RWPE2 (cell line): ENCODE measurements at regions not wholly inside any gene's neighbourhood (a gene's known extent, or its start where the extent isn't known, plus 50 kb on each side); places are given as distances from the start of the nearest gene placed in this dataset.

Experiments used
- ATAC-seq: fragments of 200-7000 bp; cut with Tn5 transposase; 3 replicates; pipeline ENCODE4 v1.9.1; 2021; ENCODE audit warnings: low read depth
- DNase-seq: peaks from one replicate; pipeline ENCODE4 v3.0.0-alpha.2; 2020; ENCODE audit warnings: low spot score
- H3K27ac ChIP-seq: fragments of 450-650 bp; 2 replicates; pipeline ENCODE4 v1.5.1; 2017; ENCODE audit warnings: mild to moderate bottlenecking; ENCODE audit not compliant: poor library complexity, severe bottlenecking
- H3K27me3 ChIP-seq: fragments of 250-450 bp; sonication (Bioruptor Pico); 2 replicates; pipeline ENCODE4 v1.5.1; 2021; ENCODE audit warnings: mild to moderate bottlenecking, moderate library complexity; ENCODE audit not compliant: insufficient read depth, poor library complexity, severe bottlenecking
- H3K36me3 ChIP-seq: fragments of 250-450 bp; sonication (Bioruptor Pico); 2 replicates; pipeline ENCODE4 v1.5.1; 2020; ENCODE audit warnings: low read depth, mild to moderate bottlenecking, moderate library complexity
- H3K4me1 ChIP-seq: fragments of 250-450 bp; sonication (Bioruptor Pico); 2 replicates; pipeline ENCODE4 v1.5.1; 2021; ENCODE audit warnings: mild to moderate bottlenecking, moderate library complexity; ENCODE audit not compliant: insufficient read depth, poor library complexity, severe bottlenecking
- H3K4me3 ChIP-seq: fragments of 250-450 bp; sonication (Bioruptor Pico); 2 replicates; pipeline ENCODE4 v1.5.1; 2021; ENCODE audit warnings: mild to moderate bottlenecking, moderate library complexity; ENCODE audit not compliant: severe bottlenecking
- H3K9me3 ChIP-seq: fragments of 250-450 bp; sonication (Bioruptor Pico); 2 replicates; pipeline ENCODE4 v1.5.1; 2021; ENCODE audit warnings: mild to moderate bottlenecking, moderate library complexity; ENCODE audit not compliant: severe bottlenecking
- CTCF ChIP-seq: fragments of 450-650 bp; IDR thresholded peaks from one replicate; pipeline ENCODE4 v1.5.1; 2017; ENCODE audit warnings: mild to moderate bottlenecking, moderate library complexity; ENCODE audit not compliant: poor library complexity, severe bottlenecking

GRCh38 chr7:19336836-19337383 lies 191.7 kb upstream of the FERD3L start:
- DNase-seq (no peak), ATAC-seq (no peak)
- H3K27ac ChIP-seq, result no peak overlapping the region
- H3K9me3 ChIP-seq, result no peaks in the 10 kb centered on the region
- no peaks in the 10 kb centered on the region for H3K27me3 ChIP-seq
- H3K4me3 ChIP-seq, result no peak overlapping the region
- H3K4me1 ChIP-seq, result no peaks in the 10 kb centered on the region
- no peak for TF ChIP-seq CTCF
- H3K36me3 ChIP-seq, result no peaks in the 10 kb centered on the region

GRCh38 chr7:19333706-19334105 lies 188.5 kb upstream of the FERD3L start:
- no peaks in the 10 kb centered on the region for H3K36me3 ChIP-seq
- no peak for TF ChIP-seq CTCF
- ATAC-seq (no peak), DNase-seq (no peak)
- H3K4me3 ChIP-seq, result no peak overlapping the region
- H3K4me1 ChIP-seq, result no peaks in the 10 kb centered on the region
- H3K27me3 ChIP-seq, result no peaks in the 10 kb centered on the region
- no peaks in the 10 kb centered on the region for H3K9me3 ChIP-seq
- H3K27ac ChIP-seq, result no peak overlapping the region

GRCh38 chr7:19327018-19327417 lies 181.8 kb upstream of the FERD3L start:
- no peak for TF ChIP-seq CTCF
- H3K4me1 ChIP-seq, result no peaks in the 10 kb centered on the region
- ATAC-seq (no peak), DNase-seq (no peak)
- H3K4me3 ChIP-seq, result no peak overlapping the region
- no peaks in the 10 kb centered on the region for H3K27me3 ChIP-seq
- H3K27ac ChIP-seq, result no peak overlapping the region
- no peaks in the 10 kb centered on the region for H3K36me3 ChIP-seq
- no peaks in the 10 kb centered on the region for H3K9me3 ChIP-seq

- Histone ChIP-seq H3K9me3 (no peaks in the 10 kb centered on the region), H3K27me3 (no peaks in the 10 kb centered on the region), H3K36me3 (no peaks in the 10 kb centered on the region), H3K4me1 (no peaks in the 10 kb centered on the region), H3K27ac (no peak overlapping the region), H3K4me3 (no peak overlapping the region)
- TF ChIP-seq CTCF, result no peak
- ATAC-seq, result no peak
- no peak for DNase-seq
Observed at GRCh38 chr7:19322002-19322401, 176.8 kb upstream of the FERD3L start.

GRCh38 chr7:19318287-19318686 lies 173.1 kb upstream of the FERD3L start:
- H3K4me1 ChIP-seq, result no peaks in the 10 kb centered on the region
- no peaks in the 10 kb centered on the region for H3K36me3 ChIP-seq
- H3K27me3 ChIP-seq, result no peaks in the 10 kb centered on the region

More at GRCh38 chr7:19318287-19318686, 173.1 kb upstream of the FERD3L start:
- H3K9me3 ChIP-seq, result no peaks in the 10 kb centered on the region
- ATAC-seq (no peak), DNase-seq (no peak)
- H3K4me3 ChIP-seq, result no peak overlapping the region
- no peak for TF ChIP-seq CTCF
- no peak overlapping the region for H3K27ac ChIP-seq
